Astrocyte (in vitro differentiated cells and primary cell): ENCODE measurements at regions not wholly inside any gene's neighbourhood (a gene's known extent, or its start where the extent isn't known, plus 50 kb on each side); places are given as distances from the start of the nearest gene placed in this dataset.
"Not testable (repeated sequence)": the region's sequence is repeated elsewhere in the genome, so short reads cannot be mapped to it uniquely, and the experiment has no call there.

Source experiments
- DNase-seq: peaks from one replicate; pipeline ENCODE4 v3.0.0-alpha.2; 2010; ENCODE audit warnings: low read depth
- FAIRE-seq: peaks from 2 replicates; lab custom pipeline; 2011; peaks lifted over from hg19 to GRCh38; lab: Jason Lieb, UNC
- H2AFZ ChIP-seq: 2 replicates; pipeline ENCODE4 v1.6.0; 2012; ENCODE audit warnings: low read depth, low read length, inconsistent platforms
- H3K27ac ChIP-seq: 2 replicates; pipeline ENCODE4 v1.5.1; 2011; ENCODE audit warnings: low read depth, low read length, inconsistent platforms
- H3K27me3 ChIP-seq: 2 replicates; pipeline ENCODE4 v1.6.0; 2011; ENCODE audit warnings: low read length, inconsistent platforms; ENCODE audit not compliant: insufficient read depth
- H3K36me3 ChIP-seq: 2 replicates; pipeline ENCODE4 v1.5.1; 2011; ENCODE audit warnings: low read length, inconsistent platforms; ENCODE audit not compliant: insufficient read depth
- H3K4me1 ChIP-seq: 2 replicates; pipeline ENCODE4 v1.5.1; 2011; ENCODE audit warnings: low read length, inconsistent platforms; ENCODE audit not compliant: insufficient read depth
- H3K4me2 ChIP-seq: 2 replicates; pipeline ENCODE4 v1.6.0; 2012; ENCODE audit warnings: low read length, inconsistent platforms
- H3K4me3 ChIP-seq: 2 replicates; pipeline ENCODE4 v1.5.1; 2011; ENCODE audit warnings: low read depth, mild to moderate bottlenecking, low read length, inconsistent platforms; ENCODE audit not compliant: insufficient read depth
- H3K79me2 ChIP-seq: 2 replicates; pipeline ENCODE4 v1.6.0; 2012; ENCODE audit warnings: mild to moderate bottlenecking, low read length, inconsistent platforms; ENCODE audit not compliant: insufficient read depth
- H3K9ac ChIP-seq: 2 replicates; pipeline ENCODE4 v1.6.0; 2012; ENCODE audit warnings: mild to moderate bottlenecking, low read length, inconsistent platforms
- H3K9me3 ChIP-seq: 2 replicates; pipeline ENCODE4 v1.5.1; 2012; ENCODE audit warnings: low read depth, mild to moderate bottlenecking, low read length, inconsistent platforms; ENCODE audit not compliant: insufficient read depth
- H4K20me1 ChIP-seq: 2 replicates; pipeline ENCODE4 v1.6.0; 2012; ENCODE audit warnings: low read length, inconsistent platforms; ENCODE audit not compliant: insufficient read depth
- H3K27ac Mint-ChIP-seq: one replicate; pipeline ENCODE4 v1.8.0; 2021; ENCODE audit warnings: mild to moderate bottlenecking, mixed read lengths; ENCODE audit not compliant: unreplicated experiment
- H3K27me3 Mint-ChIP-seq: one replicate; pipeline ENCODE4 v1.8.0; 2021; ENCODE audit warnings: low read depth, mixed read lengths; ENCODE audit not compliant: unreplicated experiment
- H3K36me3 Mint-ChIP-seq: one replicate; pipeline ENCODE4 v1.8.0; 2021; ENCODE audit warnings: low read depth, mixed read lengths; ENCODE audit not compliant: unreplicated experiment
- H3K4me1 Mint-ChIP-seq: one replicate; pipeline ENCODE4 v1.8.0; 2021; ENCODE audit warnings: low read depth, mixed read lengths; ENCODE audit not compliant: unreplicated experiment
- H3K4me3 Mint-ChIP-seq: one replicate; pipeline ENCODE4 v1.8.0; 2021; ENCODE audit warnings: mild to moderate bottlenecking, moderate library complexity, mixed read lengths; ENCODE audit not compliant: unreplicated experiment
- H3K9me3 Mint-ChIP-seq: one replicate; pipeline ENCODE4 v1.8.0; 2021; ENCODE audit warnings: mild to moderate bottlenecking, mixed read lengths; ENCODE audit not compliant: unreplicated experiment
- CTCF ChIP-seq: IDR thresholded peaks from 2 replicates; pipeline ENCODE4 v1.5.1; 2011; ENCODE audit warnings: low read depth, mild to moderate bottlenecking, inconsistent platforms, low read length, moderate library complexity; ENCODE audit not compliant: insufficient read depth
- EZH2 ChIP-seq: IDR thresholded peaks from 2 replicates; pipeline ENCODE4 v1.6.1; 2012; ENCODE audit warnings: mild to moderate bottlenecking, low read length, inconsistent platforms; ENCODE audit not compliant: insufficient read depth

- no peak for FAIRE-seq
- no peaks in the 10 kb centered on the region for H3K27me3 Mint-ChIP-seq
- Histone ChIP-seq H3K9ac (no peak overlapping the region), H3K4me3 (no peak overlapping the region), H3K4me2 (no peak overlapping the region), H3K27me3 (no peaks in the 10 kb centered on the region), H4K20me1 (no peaks in the 10 kb centered on the region), H3K4me1 (no peaks in the 10 kb centered on the region), H3K27ac (no peak overlapping the region), H3K36me3 (no peaks in the 10 kb centered on the region), H2AFZ (no peak overlapping the region), H3K79me2 (no peaks in the 10 kb centered on the region), H3K9me3 (no peaks in the 10 kb centered on the region)
- H3K9me3 Mint-ChIP-seq: peaks cover 1% of the 10 kb centered on the region
- H3K4me3 Mint-ChIP-seq: no peak overlapping the region
- DNase-seq: no peak
- H3K27ac Mint-ChIP-seq: no peak overlapping the region
- no peaks in the 10 kb centered on the region for H3K36me3 Mint-ChIP-seq
- H3K4me1 Mint-ChIP-seq: no peaks in the 10 kb centered on the region
- TF ChIP-seq CTCF: no peak
- TF ChIP-seq EZH2: no peak
Observed at GRCh38 chrX:121570072-121570841, 522.8 kb downstream of the GLUD2 start.

GRCh38 chrX:121571333-121571732 is 523.9 kb downstream of the GLUD2 start:
- DNase-seq (no peak), FAIRE-seq (peak; percentile 69)
- Histone ChIP-seq H3K9me3 (no peaks in the 10 kb centered on the region), H3K4me1 (no peaks in the 10 kb centered on the region), H3K4me2 (no peak overlapping the region), H3K9ac (no peak overlapping the region), H4K20me1 (no peaks in the 10 kb centered on the region), H2AFZ (no peak overlapping the region), H3K79me2 (no peaks in the 10 kb centered on the region), H3K36me3 (no peaks in the 10 kb centered on the region), H3K4me3 (no peak overlapping the region), H3K27ac (no peak overlapping the region), H3K27me3 (no peaks in the 10 kb centered on the region)
- no peak for TF ChIP-seq CTCF
- TF ChIP-seq EZH2: no peak
- H3K27ac Mint-ChIP-seq: no peak overlapping the region
- H3K4me3 Mint-ChIP-seq: no peak overlapping the region
- H3K9me3 Mint-ChIP-seq: peaks cover 1% of the 10 kb centered on the region
- H3K4me1 Mint-ChIP-seq: no peaks in the 10 kb centered on the region
- no peaks in the 10 kb centered on the region for H3K27me3 Mint-ChIP-seq
- H3K36me3 Mint-ChIP-seq: no peaks in the 10 kb centered on the region

GRCh38 chrX:121574384-121574783 is 527.0 kb downstream of the GLUD2 start:
- H3K9me3 Mint-ChIP-seq, H3K9ac ChIP-seq, H3K4me3 ChIP-seq, H3K27me3 Mint-ChIP-seq, H3K27ac Mint-ChIP-seq, H3K79me2 ChIP-seq, H3K36me3 ChIP-seq, H3K4me2 ChIP-seq, H3K9me3 ChIP-seq, H4K20me1 ChIP-seq, H3K4me1 ChIP-seq, H3K4me1 Mint-ChIP-seq, H3K4me3 Mint-ChIP-seq, DNase-seq, H2AFZ ChIP-seq, H3K27ac ChIP-seq, H3K27me3 ChIP-seq, H3K36me3 Mint-ChIP-seq: not testable (repeated sequence)
- peak; percentile 80 for FAIRE-seq
